Left colon (tissue), 2 donors: ENCODE measurements at regions not wholly inside any gene's neighbourhood (a gene's known extent, or its start where the extent isn't known, plus 50 kb on each side); places are given as distances from the start of the nearest gene placed in this dataset.

ENCODE experiments used
- ATAC-seq: fragments of 200-7000 bp; cut with Tn5 transposase; one replicate; pipeline ENCODE4 v1.9.1; 2020; ENCODE audit warnings: mild to moderate bottlenecking, moderate library complexity
- DNase-seq, 2 donors: peaks; one replicate each; pipeline ENCODE4 v3.0.0-alpha.2; 2020
- intact Hi-C, 2 donors: fragments of 100-400 bp; cut with DNase I in 1 of 2; cut with micrococcal nuclease in 1 of 2; formaldehyde crosslinking; loops; one replicate each; pipeline versions ENCODE4 v1.11.2 to v1.14.0; 2022; cut with DNase I, micrococcal nuclease
- donor health status: DM: no; HTN: no; CAD: no.
- donor health status: DM: yes; HTN: yes; CAD: no.

DNA sequence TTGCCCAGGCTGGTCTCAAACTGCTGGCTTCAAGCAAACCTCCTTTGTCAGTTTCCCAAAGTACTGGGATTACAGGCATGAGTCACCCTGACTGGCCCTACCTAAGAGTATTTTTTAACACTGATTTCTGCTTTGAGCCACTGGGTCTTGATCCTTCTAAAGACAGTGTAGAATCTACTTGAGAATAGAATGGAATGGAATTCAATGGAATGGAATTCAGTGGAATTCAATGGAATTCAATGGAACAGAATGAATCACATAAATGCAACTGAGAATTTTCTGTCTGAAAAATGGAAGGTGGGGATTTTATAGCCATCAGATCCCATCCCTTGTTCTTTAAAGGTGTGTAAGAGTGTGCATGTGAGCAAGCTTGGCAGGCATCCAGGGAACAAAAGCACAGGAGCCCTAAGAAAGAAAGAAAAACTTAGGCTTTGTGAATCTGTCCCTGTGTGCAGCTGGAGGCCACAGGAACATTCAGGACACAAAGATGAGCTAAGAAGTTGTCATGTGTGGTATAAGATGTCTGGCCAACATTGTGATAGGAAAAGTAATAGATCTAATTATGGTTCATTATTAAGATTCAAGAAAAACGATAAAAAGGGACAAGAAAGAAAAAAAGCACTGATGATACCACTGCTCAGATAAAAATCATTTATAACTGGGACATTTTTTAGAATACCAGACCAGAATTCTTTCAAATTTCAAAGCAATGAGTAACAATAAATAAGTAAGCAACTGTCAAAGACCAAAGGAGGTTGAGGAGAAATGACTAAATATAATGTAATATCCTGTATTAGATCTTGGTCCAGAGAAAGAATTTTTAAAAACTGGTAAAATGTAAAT is 681.0 kb upstream of the GJE1 start:
- ATAC-seq: no peak
- DNase-seq: no peak
- intact Hi-C loops: no loop called here

DNA sequence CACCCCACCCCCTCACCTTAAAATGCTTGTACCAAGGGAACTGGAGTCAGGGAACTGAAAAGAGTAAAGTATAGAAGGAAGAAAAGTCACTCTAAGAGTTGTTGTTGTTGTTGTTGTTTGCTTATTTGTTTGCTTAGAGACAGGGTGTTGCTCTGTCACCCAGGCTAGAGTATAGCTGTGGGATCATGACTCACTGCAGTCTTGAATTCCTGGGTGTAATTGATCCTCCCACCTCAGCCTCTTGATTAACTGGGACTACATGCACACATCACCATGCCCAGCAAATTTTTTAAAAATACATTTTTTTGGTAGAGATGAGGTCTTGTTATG is 681.6 kb upstream of the GJE1 start:
- ATAC-seq: no peak
- intact Hi-C loops: no loop called here
- DNase-seq: no peak

DNA sequence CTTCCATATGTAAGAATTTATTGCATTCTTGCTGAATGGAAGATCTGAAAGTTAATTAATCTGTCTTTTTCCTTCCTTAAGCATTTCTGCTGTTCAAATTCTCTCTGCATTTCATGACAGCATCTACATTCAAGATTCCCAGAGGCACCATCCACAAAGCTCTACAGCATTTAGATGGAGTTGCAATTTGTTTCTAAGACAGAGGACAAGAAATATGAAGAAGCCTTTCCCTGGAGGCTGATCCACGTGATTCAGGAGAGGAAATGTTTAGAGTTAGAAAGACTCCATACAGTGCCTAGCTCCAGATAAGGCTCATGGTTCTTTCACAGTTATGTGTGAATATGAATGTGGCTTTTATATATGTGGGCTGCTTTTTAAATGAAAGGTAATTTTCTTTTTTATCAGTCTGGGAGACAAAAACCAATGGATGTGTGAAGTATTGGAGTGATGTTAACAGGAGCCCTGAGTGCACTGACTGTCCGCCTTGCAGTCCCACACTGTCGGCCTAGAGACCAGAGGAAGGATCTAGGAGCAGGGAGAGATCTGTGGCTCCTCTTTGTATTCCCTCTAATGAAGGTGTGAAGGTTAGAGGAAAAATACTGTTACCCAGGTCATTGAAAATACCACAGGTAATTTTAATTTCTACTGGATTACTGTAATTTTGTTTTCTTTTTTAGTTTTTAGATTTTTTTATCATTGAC is 686.6 kb upstream of the GJE1 start:
- ATAC-seq (no peak), DNase-seq (no peak)
- intact Hi-C loops: no loop called here

DNA sequence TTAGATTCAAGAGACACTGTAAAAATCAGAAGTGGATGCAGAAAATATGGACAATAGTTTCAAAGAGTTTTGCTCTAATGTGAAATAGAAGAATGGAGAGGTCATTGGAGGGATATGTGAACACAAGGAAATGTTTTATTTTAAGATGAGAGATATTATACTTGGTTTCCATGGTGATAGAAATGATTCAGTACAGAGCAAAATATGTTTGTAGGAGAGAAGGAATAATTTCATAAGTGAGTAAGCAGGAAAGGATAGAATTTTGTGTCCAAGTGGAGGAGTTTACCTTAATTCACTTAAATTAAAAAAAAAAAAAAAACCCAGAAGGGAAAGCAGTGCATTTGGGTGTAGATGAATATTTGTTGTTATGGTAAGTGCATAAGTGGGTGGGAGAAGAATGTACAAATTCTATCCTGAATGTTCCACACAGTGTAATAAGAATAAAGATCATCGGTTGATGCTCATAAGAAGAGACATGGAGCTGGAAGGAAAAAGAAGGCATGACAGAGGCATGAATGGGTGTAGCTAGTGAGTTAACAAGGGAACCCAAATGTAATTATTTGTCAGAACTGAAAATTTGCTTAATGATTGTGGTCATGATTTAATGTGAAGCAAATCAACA is 688.9 kb upstream of the GJE1 start:
- ATAC-seq (no peak), DNase-seq (no peak)
- intact Hi-C loops: no loop called here

DNA sequence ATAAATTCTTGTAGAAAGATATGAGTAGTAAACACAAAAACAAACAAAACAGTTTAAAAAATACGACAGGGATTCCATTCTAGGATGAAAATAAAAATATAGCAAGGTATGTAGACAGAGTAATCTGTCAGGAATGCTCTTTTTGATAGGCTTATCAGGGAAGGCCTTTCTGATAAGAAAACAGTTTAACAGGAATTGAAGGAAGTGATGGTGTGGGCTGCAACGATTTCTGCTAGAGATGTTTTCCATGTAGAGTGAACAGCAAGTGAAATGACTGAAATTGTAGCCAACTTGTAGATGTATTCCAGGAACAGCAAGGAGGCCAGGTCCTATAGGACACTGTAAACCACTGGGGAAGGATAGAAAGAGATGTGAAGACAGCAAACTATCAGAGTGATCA is 689.7 kb upstream of the GJE1 start:
- DNase-seq: no peak
- intact Hi-C loops: no loop called here
- ATAC-seq: no peak

DNA sequence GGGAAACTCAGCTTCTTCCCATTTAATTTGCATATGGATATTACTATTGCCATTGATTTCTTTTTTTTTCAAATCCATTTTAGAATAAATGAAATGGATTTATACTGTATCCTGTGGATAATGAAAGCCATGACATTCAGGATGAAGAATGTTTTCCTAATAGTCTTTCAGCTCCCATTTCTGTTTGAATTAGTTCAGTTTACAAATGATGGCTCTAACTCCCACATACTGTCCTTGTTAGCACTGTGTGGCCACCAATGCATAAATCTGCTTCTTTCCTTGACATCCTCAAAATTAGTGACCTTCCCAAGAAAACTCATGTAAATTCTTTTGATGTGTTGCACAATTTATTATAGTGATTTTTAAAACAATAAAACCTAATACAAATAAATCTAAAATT is 693.2 kb upstream of the GJE1 start:
- DNase-seq (no peak), ATAC-seq (no peak)
- intact Hi-C loops: no loop called here

DNA sequence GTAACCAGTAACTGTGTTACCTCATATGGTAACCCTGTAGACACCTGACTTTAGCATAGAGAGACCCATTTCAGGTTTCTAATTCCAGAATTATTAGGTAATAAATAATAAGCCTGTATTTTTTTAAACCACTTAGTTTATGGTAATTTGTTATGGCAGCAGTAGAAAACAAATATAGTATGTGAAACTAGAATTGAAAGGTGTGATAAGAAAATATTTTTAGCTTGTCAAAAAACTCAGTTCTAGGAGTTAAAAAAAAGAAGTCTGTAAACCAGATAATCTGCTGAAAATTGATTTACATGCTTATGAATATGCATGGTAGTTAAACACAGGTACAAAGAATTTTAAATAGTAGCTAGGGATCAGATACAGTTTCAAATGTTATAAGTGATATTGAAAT is 695.0 kb upstream of the GJE1 start:
- no peak for DNase-seq
- ATAC-seq: no peak
- intact Hi-C loops: no loop called here

DNA sequence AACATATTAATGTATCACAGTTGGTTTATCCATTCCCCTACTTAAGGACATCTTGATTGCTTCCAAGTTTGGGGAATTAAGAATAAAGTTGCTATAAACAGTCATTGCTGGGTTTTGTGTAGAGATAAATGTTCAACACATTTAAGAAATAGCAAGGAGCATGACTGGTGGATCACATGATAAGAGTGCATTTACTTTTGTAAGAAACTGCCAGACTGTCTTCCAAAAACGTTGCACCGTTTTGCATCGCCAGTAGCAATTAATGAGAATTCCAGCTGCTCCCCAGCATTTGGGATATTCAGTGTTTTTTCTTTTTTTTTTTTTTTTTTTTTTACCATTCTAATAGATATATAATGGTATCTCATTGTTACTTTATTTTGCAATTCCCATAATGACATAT is 695.7 kb upstream of the GJE1 start:
- DNase-seq (no peak), ATAC-seq (no peak)
- intact Hi-C loops: no loop called here

DNA sequence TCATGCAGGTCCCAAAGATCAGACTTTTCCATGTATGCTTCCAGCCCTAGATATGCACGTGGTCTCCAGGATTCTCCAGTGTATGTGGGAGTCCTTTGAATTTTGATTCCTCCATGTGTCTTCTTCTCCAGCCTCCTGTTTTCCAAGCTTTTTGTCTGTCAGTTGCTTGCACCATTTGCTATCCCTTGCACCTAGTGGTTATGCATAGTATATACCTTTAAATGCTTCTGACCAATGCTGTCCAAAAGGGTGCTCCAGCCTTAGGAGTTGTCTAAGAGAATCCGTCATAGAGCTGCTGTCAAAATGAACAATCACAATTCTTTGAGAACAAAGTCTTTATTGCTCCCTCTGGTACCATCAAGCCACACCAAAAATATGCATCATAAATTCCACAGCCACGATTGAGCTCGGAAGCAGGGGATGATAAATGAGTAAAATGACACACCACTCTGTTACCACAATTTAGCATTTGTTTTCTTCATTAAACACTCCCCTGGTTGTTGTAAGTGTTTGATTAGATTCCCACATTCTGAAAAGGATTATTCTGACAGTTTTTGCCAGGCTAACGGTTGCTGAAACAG is 706.2 kb upstream of the GJE1 start:
- ATAC-seq: no peak
- intact Hi-C loops: no loop called here
- DNase-seq: no peak

DNA sequence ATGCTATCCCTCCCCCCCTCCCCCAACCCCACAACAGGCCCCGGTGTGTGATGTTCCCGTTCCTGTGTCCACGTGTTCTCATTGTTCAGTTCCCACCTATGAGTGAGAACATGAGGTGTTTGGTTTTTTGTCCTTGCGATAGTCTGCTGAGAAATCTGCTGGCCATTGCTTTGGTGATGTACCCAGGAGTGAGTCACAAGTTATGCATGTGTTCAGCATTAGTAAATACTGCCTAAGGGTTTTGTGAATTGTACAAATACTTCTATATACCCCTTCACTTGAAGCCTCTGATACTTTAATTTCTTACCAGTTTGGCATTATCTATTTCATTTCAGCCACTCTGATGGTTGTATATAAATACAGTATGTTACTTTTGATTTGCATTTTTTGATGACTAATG is 711.3 kb upstream of the GJE1 start:
- DNase-seq (no peak), ATAC-seq (no peak)
- intact Hi-C loops: no loop called here

DNA sequence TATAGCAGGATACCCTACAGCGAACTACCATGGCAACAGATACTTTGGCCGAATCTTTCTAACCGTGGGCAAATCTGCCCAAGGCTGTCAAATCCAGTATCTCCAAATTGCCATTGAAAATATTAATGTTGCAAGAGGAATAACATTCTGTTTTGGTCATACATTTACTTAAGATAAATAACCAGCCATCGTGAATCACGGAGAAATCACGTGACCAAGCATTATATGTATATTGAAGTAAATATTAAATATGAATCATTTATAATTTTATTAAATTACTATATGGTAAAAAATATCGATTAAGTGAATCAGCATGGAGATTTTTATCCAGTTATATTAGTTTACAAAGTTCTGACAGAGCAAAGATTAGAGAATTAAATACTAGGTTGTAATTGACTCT is 714.6 kb upstream of the GJE1 start:
- DNase-seq (no peak), ATAC-seq (no peak)
- intact Hi-C loops: no loop called here

DNA sequence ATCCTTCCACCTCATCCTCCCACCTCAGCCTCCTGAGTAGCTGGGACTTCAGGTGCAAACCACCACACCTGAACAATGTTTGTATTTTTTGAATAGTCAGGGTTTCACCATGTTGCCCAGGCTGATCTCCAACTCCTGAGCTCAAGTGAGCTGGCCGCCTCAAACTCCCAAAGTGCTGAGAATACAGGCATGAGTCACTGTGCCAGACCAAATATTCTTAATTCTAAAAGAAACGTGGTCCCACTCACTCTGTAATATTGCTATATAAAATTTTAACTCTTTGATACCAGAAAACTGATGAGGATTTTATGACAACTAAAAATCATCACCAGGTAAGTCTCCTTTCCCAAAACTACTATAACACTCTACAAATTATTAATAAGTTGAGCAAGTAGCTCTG is 716.8 kb upstream of the GJE1 start:
- DNase-seq: no peak
- no peak for ATAC-seq
- intact Hi-C loops: no loop called here

DNA sequence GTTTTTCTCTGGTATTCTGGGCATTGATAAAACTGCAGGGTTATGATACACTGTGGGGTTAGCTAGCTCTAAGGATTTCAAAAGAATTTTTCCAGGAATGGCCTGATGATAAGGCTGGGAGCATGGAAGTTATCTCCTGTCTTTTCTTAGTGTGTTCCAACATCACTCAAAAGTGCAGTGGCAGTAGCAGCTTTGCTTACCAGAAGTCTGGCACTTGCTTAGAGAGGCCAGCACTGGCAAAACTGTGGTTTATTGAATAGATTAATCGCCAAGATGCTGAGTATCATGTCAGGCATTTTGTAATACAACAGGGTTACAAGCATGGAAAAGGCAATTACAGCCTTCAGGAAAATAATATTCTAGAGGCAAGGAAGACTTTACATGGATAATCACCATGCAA is 719.5 kb upstream of the GJE1 start:
- no peak for ATAC-seq
- DNase-seq: no peak
- intact Hi-C loops: no loop called here

DNA sequence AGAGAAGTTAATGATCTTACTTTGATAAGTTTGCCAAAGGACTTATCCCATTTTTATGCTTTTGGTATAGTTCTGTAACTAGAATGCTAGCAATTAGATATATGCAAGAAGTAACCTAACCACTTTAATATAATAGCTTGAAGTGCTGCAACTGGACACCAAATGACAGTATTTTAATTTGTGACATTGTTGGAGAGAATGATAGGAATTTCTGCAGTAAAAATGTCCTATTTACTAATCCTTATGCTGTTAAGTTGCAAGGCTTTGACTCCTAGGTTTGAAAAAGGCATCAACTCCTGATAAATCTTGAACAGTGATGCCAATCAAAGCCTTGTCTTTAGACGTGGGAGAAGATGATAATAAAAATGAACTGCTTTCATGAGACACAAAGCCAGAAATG is 726.0 kb upstream of the GJE1 start:
- intact Hi-C loops: no loop called here
- DNase-seq: no peak
- no peak for ATAC-seq

DNA sequence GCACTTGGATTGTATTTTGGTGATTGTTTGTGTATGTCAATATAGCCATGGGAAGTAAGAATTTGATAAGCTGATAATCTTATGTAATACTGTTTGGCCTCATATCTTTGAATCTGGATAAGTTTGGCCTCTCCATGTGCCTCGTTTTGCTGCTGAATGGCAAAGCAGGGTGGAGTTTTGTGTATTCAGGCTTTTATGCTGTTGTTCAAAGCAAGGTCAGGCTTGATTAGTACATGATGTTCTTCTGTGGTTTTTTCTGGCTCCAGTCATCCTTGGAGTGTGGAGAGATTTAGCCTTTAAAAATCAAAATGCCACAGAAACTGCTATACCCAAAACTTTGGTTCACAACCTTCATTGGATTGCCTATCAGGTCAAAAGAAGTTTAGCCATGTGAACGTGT is 728.9 kb upstream of the GJE1 start:
- intact Hi-C loops: no loop called here
- DNase-seq (no peak), ATAC-seq (no peak)

DNA sequence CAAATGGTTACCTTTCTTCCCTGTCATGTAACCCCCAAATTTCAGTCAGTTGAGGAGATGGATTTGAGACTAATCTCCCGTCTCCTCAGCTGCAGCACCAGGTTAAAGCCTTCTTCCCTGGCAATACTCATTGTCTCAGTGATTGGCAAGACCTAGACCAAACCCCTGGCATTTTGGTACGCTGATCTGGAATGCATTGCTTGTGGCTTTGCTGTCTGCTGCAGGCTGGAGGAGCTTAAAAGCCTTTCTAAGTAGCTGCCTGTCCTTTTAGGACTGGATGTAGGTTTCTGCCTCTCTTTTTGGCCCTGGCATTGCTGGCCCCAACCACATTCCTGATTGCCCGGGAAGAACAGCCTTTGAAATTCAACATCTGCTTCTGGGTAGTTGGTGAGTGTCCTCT is 729.6 kb upstream of the GJE1 start:
- DNase-seq (no peak), ATAC-seq (no peak)
- intact Hi-C loops: no loop called here

DNA sequence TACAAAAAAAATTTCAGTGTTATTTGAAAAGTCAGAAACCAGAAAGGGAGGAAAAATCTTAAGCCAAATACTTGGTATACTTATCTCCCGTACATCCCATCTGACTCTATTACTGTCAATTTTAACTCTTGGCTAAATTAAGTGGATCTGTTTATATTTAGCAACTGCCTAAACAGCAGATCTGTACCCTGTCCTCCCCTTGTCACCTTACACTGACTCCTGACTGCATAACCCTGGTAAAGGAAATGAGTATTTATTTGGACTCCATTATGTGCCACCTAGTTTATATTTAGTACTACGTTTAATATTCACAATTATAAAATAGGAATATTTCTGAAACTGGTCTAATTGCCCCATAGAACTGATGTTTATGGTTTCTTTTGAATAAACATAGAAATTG is 730.2 kb upstream of the GJE1 start:
- ATAC-seq (no peak), DNase-seq (no peak)
- intact Hi-C loops: no loop called here

DNA sequence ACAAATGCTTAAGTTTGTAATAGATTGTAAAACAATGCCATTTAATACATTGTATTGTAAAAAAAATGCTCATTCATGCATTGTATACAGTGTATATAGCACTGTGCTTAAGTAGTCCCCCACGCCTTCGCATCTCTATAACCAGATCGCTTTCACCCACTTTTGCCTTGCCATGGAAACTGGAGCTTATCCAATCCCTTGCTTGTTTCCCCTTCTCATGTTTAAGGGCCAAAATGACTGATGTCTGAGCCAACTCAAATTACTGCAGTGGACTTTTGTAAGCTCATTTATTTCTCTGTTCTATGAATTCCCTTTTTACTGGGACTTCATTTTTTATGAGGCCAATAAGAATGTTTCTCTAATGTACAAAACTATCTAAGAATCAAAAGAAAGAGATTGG is 730.9 kb upstream of the GJE1 start:
- no peak for ATAC-seq
- DNase-seq: no peak
- intact Hi-C loops: no loop called here

DNA sequence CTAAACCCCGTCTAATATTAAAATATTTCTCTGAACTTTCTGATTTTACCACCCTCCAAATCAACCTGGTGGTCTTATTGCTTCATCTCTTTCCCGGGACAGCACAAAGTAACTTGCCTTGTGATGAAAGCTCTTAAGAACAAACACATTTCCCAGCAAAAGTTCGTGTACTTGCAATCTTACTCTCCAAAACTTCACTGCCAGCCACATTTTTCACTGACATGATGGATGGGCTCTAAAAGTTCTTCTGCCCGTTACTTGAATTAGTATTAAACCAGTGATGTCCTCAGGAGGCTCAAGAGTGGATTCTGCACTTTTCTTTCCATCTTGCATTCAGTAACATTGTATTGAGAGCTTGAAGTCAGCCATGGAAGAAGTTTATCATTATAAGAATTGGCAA is 731.6 kb upstream of the GJE1 start:
- intact Hi-C loops: no loop called here
- no peak for ATAC-seq
- DNase-seq: no peak

DNA sequence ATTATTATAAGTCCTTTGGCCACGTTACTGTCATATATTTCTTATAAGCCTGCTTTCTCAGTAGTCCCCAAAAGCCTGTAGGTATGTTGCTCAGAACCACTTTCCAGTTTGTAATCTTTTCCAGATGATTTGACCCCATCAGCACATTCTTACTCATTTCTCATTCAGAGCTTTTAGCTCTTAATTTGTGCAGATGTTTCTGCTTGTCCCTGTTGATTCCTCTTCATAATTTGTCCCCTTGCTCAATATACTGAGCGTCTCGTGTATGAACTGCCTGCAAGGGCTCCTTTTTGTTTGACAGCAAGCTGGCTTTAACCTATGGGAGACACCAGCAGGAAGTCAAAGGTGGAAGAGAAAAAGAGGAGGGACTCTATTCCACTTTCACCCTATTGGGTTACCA is 733.8 kb upstream of the GJE1 start:
- intact Hi-C loops: no loop called here
- ATAC-seq (no peak), DNase-seq (no peak)
